ENCODE measurements at regions not wholly inside any gene's neighbourhood (a gene's known extent, or its start where the extent isn't known, plus 50 kb on each side); places are given as distances from the start of the nearest gene placed in this dataset.

DNA sequence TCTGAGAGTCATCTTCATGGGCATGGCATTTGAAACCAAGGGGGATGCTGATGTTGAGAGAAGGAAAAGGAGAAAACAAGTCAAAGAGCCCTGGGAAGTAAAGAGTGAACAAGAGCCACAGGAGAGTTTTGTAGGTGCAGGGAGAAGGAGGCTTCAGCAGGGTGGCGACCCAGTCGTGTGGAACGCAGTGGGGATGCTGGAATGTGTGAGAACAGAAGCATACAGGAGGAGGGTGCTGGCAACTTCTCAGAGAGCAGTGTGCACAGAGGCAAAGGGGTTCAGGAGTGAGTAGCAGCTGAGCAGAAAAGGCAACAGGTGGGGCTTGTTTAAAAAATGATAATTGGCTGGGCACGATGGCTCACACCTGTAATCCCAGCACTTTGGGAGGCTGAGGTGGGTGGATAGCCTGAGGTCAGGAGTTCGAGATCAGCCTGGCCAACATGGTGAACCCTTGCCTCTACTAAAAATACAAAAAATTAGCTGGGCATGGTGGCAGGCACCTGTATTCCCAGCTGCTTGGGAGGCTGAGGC, 75.8 kb upstream of the PLET1 start:
- TF ChIP-seq ZNF274 (IDR thresholded peaks at IDR 0.05; ENCODE audit: borderline replicate concordance, extremely low read depth, low read length) (no peak), TEAD4 (IDR thresholded peaks at IDR 0.05; ENCODE audit: low read depth, low read length) (no peak), SP4 (IDR thresholded peaks at IDR 0.05; ENCODE audit: low read length) (no peak), EGR1 (IDR thresholded peaks at IDR 0.05; ENCODE audit: borderline replicate concordance, low read depth, low read length) (no peak), EP300 (IDR thresholded peaks at IDR 0.05; ENCODE audit: borderline replicate concordance in 1 of 2, low read depth in 2 of 2, low read length in 2 of 2) (no peak), CEBPB (IDR thresholded peaks at IDR 0.05; ENCODE audit: low read depth, low read length) (no peak), GABPA (IDR thresholded peaks at IDR 0.05; ENCODE audit: borderline replicate concordance, insufficient read depth, low read length) (no peak), JUN (IDR thresholded peaks at IDR 0.05; ENCODE audit: low read depth, low read length) (no peak), POLR2A (IDR thresholded peaks at IDR 0.05; ENCODE audit: control extremely low read depth in 1 of 2, low read depth in 2 of 2, low read length in 2 of 2) (no peak), RAD21 (IDR thresholded peaks at IDR 0.05 in 1 of 2, conservative IDR thresholded peaks at IDR 0.05 in 1 of 2; ENCODE audit: low read depth in 2 of 2, low read length in 2 of 2) (no peak), PHF8 (conservative IDR thresholded peaks at IDR 0.05; ENCODE audit: low read depth, low read length) (no peak)
- TF ChIP-seq, protein P1, sequence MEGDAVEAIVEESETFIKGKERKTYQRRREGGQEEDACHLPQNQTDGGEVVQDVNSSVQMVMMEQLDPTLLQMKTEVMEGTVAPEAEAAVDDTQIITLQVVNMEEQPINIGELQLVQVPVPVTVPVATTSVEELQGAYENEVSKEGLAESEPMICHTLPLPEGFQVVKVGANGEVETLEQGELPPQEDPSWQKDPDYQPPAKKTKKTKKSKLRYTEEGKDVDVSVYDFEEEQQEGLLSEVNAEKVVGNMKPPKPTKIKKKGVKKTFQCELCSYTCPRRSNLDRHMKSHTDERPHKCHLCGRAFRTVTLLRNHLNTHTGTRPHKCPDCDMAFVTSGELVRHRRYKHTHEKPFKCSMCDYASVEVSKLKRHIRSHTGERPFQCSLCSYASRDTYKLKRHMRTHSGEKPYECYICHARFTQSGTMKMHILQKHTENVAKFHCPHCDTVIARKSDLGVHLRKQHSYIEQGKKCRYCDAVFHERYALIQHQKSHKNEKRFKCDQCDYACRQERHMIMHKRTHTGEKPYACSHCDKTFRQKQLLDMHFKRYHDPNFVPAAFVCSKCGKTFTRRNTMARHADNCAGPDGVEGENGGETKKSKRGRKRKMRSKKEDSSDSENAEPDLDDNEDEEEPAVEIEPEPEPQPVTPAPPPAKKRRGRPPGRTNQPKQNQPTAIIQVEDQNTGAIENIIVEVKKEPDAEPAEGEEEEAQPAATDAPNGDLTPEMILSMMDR (IDR thresholded peaks at IDR 0.05; ENCODE audit: control extremely low read depth in 1 of 3, insufficient read depth in 1 of 3, low read depth in 1 of 3, low read length in 3 of 3): no peak

Data from H1 (cell line).